ENCODE measurements at regions not wholly inside any gene's neighbourhood (a gene's known extent, or its start where the extent isn't known, plus 50 kb on each side); places are given as distances from the start of the nearest gene placed in this dataset.

DNA sequence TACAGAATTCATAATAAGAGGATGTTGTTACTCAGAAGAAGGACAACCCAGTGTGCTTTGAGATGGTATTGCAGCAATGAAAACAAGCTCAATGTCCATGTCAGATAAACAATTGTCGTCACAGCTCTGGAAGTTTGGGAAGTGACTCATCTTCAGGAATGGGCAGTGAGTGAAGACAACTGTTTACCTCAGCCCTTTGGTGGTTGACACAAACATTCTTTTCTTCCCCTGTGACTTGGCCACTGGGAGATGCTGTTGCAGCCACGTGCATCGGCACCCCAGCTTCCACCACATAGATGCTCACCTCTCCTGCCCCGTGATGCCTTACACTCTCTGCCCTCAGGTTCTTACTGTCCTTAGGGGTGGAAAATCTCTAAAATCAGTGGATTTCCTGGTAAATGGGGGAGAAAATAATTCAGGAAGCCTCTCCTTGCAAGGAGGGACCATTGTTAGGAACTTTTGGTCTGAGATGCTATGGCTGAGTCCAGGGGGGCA is 114.1 kb upstream of the GALNT15 start:
- H3K27ac ChIP-seq (replicated peaks), result peak overlapping the region; percentile 85
- TF ChIP-seq, protein P1, sequence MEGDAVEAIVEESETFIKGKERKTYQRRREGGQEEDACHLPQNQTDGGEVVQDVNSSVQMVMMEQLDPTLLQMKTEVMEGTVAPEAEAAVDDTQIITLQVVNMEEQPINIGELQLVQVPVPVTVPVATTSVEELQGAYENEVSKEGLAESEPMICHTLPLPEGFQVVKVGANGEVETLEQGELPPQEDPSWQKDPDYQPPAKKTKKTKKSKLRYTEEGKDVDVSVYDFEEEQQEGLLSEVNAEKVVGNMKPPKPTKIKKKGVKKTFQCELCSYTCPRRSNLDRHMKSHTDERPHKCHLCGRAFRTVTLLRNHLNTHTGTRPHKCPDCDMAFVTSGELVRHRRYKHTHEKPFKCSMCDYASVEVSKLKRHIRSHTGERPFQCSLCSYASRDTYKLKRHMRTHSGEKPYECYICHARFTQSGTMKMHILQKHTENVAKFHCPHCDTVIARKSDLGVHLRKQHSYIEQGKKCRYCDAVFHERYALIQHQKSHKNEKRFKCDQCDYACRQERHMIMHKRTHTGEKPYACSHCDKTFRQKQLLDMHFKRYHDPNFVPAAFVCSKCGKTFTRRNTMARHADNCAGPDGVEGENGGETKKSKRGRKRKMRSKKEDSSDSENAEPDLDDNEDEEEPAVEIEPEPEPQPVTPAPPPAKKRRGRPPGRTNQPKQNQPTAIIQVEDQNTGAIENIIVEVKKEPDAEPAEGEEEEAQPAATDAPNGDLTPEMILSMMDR (IDR thresholded peaks at IDR 0.05; ENCODE audit: borderline replicate concordance), result no peak
- no peaks in the 10 kb centered on the region for H3K27me3 ChIP-seq (ENCODE audit: low read depth)
- intact Hi-C loops (cut with micrococcal nuclease), result no loop called here
- peaks cover 49% of the 10 kb centered on the region for H3K4me1 ChIP-seq
- no peaks in the 10 kb centered on the region for H3K9me3 ChIP-seq (replicated peaks)
- DNase-seq, result no peak
- H3K36me3 ChIP-seq, result no peaks in the 10 kb centered on the region
- no peak overlapping the region for H3K4me3 ChIP-seq

DNA sequence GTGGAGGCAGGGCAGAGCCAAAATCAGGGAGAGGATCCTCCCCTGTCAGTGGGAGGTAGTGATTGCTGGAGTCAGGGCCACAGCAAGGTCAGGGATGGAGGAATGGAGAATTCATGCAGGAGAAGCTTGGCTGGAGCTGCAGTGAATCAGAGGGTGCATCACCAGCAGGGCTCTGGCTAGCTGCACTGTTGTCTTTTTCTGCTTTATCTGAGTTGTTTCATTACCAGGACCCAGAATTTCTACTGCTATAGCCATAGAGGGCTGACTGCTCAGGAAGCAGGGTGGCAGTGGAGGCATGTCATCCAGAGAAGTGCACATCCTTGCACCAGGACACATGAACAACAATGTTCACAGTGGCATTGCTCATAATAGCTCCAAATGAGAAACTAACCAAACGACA is 113.5 kb upstream of the GALNT15 start:
- intact Hi-C loops (cut with micrococcal nuclease), result no loop called here
- Histone ChIP-seq H3K9me3 (replicated peaks) (no peaks in the 10 kb centered on the region), H3K27ac (replicated peaks) (peak overlapping the region; percentile 85), H3K36me3 (no peaks in the 10 kb centered on the region), H3K4me1 (peaks cover 47% of the 10 kb centered on the region), H3K4me3 (no peak overlapping the region), H3K27me3 (ENCODE audit: low read depth) (no peaks in the 10 kb centered on the region)
- no peak for DNase-seq
- TF ChIP-seq, protein P1 (IDR thresholded peaks at IDR 0.05; ENCODE audit: borderline replicate concordance), result no peak

DNA sequence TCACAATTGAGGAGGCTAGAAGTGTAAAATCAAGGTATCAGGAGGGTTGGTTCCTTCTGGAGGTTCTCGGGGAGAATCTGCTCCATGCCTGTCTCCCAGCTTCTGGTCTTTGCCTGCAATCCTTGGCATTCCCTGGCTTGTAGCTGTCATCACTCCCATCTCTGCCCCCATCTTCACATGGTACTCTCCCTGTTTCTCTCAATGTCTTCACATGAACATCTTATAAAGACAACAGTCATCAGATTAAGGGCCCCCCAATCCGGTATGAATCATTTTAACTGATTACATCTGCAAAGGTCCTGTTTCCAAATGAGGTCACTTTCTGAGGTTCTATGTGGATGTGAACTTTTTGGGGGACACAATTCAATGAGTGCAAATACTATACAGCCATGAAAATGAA is 113.0 kb upstream of the GALNT15 start:
- intact Hi-C loops (cut with micrococcal nuclease), result no loop called here
- Histone ChIP-seq H3K4me1 (peaks cover 42% of the 10 kb centered on the region), H3K9me3 (replicated peaks) (no peaks in the 10 kb centered on the region), H3K4me3 (no peak overlapping the region), H3K27ac (replicated peaks) (peak overlapping the region; percentile 85), H3K36me3 (no peaks in the 10 kb centered on the region), H3K27me3 (ENCODE audit: low read depth) (no peaks in the 10 kb centered on the region)
- no peak for DNase-seq
- TF ChIP-seq, protein P1 (IDR thresholded peaks at IDR 0.05; ENCODE audit: borderline replicate concordance), result no peak

DNA sequence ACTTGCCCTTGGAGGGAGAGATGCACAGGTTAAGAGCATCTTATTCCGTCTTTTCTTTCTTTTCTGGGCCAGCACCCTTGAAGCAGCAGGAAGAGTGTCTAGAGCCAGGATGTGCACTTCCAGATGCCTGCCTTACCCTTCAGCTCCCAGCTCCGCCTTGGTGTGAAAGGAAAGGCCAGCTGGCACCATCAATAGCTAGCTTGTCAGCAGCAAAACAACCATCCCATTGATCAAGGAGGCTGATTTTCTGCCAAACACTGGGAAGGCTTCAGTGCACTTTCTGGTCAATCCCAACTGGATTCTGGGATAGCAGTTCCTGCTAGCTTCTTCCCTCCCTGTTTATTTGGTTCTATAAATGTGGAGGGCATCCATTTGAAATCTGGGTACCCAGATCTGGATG is 110.9 kb upstream of the GALNT15 start:
- Histone ChIP-seq H3K27me3 (ENCODE audit: low read depth) (no peaks in the 10 kb centered on the region), H3K4me3 (no peak overlapping the region), H3K9me3 (replicated peaks) (no peaks in the 10 kb centered on the region), H3K4me1 (peaks cover 42% of the 10 kb centered on the region), H3K36me3 (no peaks in the 10 kb centered on the region), H3K27ac (replicated peaks) (peak overlapping the region; percentile 85)
- intact Hi-C loops (cut with micrococcal nuclease), result no loop called here
- TF ChIP-seq, protein P1 (IDR thresholded peaks at IDR 0.05; ENCODE audit: borderline replicate concordance), result no peak
- DNase-seq, result no peak

DNA sequence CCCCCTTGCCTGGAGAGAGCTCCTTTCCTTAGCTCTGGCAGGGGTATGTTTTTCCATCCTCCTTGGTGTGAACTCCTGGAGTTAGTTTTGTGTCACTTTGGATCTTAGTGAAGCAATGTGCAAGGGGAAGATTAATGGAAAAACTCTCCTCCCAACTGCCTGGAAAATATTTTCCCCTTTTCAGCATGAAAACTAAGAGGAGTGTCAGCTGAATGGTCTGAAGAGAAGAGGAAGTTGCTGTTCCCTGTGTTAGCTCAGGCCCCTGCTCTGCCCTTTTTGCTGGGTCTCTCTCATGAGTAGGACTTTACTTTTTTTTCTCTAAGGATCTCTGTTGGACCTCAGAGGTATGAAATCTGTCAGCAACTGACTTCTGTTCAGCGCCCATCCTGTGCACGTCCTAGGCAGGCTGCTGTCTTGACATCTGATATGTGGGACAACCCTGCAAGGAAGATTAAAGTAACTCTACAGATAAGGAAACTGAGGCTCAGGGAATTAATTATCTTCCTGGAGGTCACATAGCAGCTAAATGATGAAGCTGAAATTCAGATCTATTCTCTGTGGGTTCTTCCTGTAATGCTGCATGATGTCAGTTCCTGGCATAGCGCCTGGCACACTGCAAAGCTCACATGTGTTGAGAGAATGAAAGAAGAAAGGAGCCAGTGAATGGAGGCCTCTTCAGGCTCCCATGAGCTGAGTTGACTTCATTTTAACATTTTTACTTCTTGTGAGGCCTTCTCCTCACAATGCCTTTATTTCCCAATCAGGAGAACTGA is 109.7 kb upstream of the GALNT15 start:
- H3K27ac ChIP-seq (replicated peaks), result peak overlapping the region; percentile 85
- H3K36me3 ChIP-seq, result no peaks in the 10 kb centered on the region
- intact Hi-C loops (cut with micrococcal nuclease), result no loop called here
- H3K4me1 ChIP-seq, result peaks cover 31% of the 10 kb centered on the region
- no peak overlapping the region for H3K4me3 ChIP-seq
- no peaks in the 10 kb centered on the region for H3K9me3 ChIP-seq (replicated peaks)
- H3K27me3 ChIP-seq (ENCODE audit: low read depth), result no peaks in the 10 kb centered on the region
- TF ChIP-seq, protein P1 (IDR thresholded peaks at IDR 0.05; ENCODE audit: borderline replicate concordance), result no peak
- DNase-seq, result peak; percentile 83
